ENCODE measurements at regions not wholly inside any gene's neighbourhood (a gene's known extent, or its start where the extent isn't known, plus 50 kb on each side); places are given as distances from the start of the nearest gene placed in this dataset.

GRCh38 chr5:143992496-143992895, 178.0 kb downstream of the YIPF5 start:
- TF ChIP-seq CTCF (IDR thresholded peaks at IDR 0.05): no peak
- no peak for TF ChIP-seq ZFX (IDR thresholded peaks at IDR 0.05; ENCODE audit: borderline replicate concordance)

Measured in 22Rv1 (cell line).